Neural cell (in vitro differentiated cells): ENCODE measurements at regions not wholly inside any gene's neighbourhood (a gene's known extent, or its start where the extent isn't known, plus 50 kb on each side); places are given as distances from the start of the nearest gene placed in this dataset.

Experiments
- H2AFZ ChIP-seq: fragments of 200-600, 300-800 bp; sonication (generic), shearing (Covaris generic); 2 replicates; pipeline ENCODE4 v1.6.0; 2014; ENCODE audit warnings: low read depth, mild to moderate bottlenecking, antibody characterized with exemption, low read length, moderate library complexity
- H3F3A ChIP-seq: fragments of 200-600 bp; shearing (Covaris generic); 2 replicates; pipeline ENCODE4 v1.6.1; 2016; ENCODE audit warnings: mild to moderate bottlenecking, moderate library complexity, mixed read lengths, antibody characterized with exemption, low read length; ENCODE audit not compliant: insufficient read depth, poor library complexity, severe bottlenecking
- H3K27ac ChIP-seq: fragments of 200-600, 300-800 bp; sonication (generic), shearing (Covaris generic); 2 replicates; pipeline ENCODE4 v1.5.1; 2014; ENCODE audit warnings: mild to moderate bottlenecking, low read length, moderate library complexity
- H3K27me3 ChIP-seq: fragments of 300-800, 200-600 bp; sonication (generic), shearing (Covaris generic); 2 replicates; pipeline ENCODE4 v1.6.0; 2014; ENCODE audit warnings: mild to moderate bottlenecking, low read depth, low read length, moderate library complexity; ENCODE audit not compliant: insufficient read depth
- H3K36me3 ChIP-seq: fragments of 300-800, 200-600 bp; sonication (generic), shearing (Covaris generic); 2 replicates; pipeline ENCODE4 v1.5.1; 2014; ENCODE audit warnings: mild to moderate bottlenecking, antibody characterized with exemption, low read length, moderate library complexity; ENCODE audit not compliant: insufficient read depth
- H3K4me2 ChIP-seq: fragments of 300-800, 200-600 bp; sonication (generic), shearing (Covaris generic); 2 replicates; pipeline ENCODE4 v1.6.0; 2014; ENCODE audit warnings: mild to moderate bottlenecking, low read length
- H3K4me3 ChIP-seq: fragments of 300-800, 200-600 bp; sonication (generic), shearing (Covaris generic); 2 replicates; pipeline ENCODE4 v1.5.1; 2014; ENCODE audit warnings: mild to moderate bottlenecking, low read length, moderate library complexity
- H3K79me2 ChIP-seq: fragments of 200-600 bp; shearing (Covaris generic); replicated peaks from 2 replicates; pipeline ENCODE4 v1.6.0; 2014; ENCODE audit warnings: mild to moderate bottlenecking, low read length, moderate library complexity; ENCODE audit not compliant: insufficient read depth
- H3K9ac ChIP-seq: fragments of 300-800, 200-600 bp; sonication (generic), shearing (Covaris generic); 2 replicates; pipeline ENCODE4 v1.6.1; 2016; ENCODE audit warnings: mild to moderate bottlenecking, low read length, mixed read lengths
- H3K9me2 ChIP-seq: fragments of 200-600 bp; shearing (Covaris generic); 2 replicates; pipeline ENCODE4 v1.6.1; 2016; ENCODE audit warnings: mild to moderate bottlenecking, low read length, mixed read lengths; ENCODE audit not compliant: insufficient read depth
- H3K9me3 ChIP-seq: fragments of 200-600, 300-800 bp; sonication (generic), shearing (Covaris generic); 2 replicates; pipeline ENCODE4 v1.6.1; 2016; ENCODE audit warnings: mild to moderate bottlenecking, mixed run types, low read length, moderate library complexity, mixed read lengths
- H4K20me1 ChIP-seq: fragments of 200-600 bp; shearing (Covaris generic); 2 replicates; pipeline ENCODE4 v1.6.1; 2016; ENCODE audit warnings: mild to moderate bottlenecking, mixed run types; ENCODE audit not compliant: insufficient read depth
- CTCF ChIP-seq: fragments of 450-650 bp; IDR thresholded peaks from 2 replicates; pipeline ENCODE4 v1.5.1; 2014; ENCODE audit warnings: antibody characterized with exemption, mild to moderate bottlenecking, moderate library complexity; ENCODE audit not compliant: poor library complexity, severe bottlenecking
- EP300 ChIP-seq: fragments of 450-650 bp; conservative IDR thresholded peaks from 2 replicates; pipeline ENCODE4 v1.6.1; 2014; ENCODE audit warnings: antibody characterized with exemption, mild to moderate bottlenecking, moderate library complexity; ENCODE audit not compliant: poor library complexity, severe bottlenecking
- EZH2 ChIP-seq: fragments of 200-600, 300-800 bp; shearing (Covaris generic), sonication (generic); IDR thresholded peaks from 2 replicates; pipeline ENCODE4 v1.6.1; 2014; ENCODE audit warnings: antibody characterized with exemption, low read length, borderline replicate concordance, mild to moderate bottlenecking; ENCODE audit not compliant: insufficient read depth, poor library complexity, severe bottlenecking
- MXI1 ChIP-seq: fragments of 450-650 bp; conservative IDR thresholded peaks from 2 replicates; pipeline ENCODE4 v1.6.1; 2014; ENCODE audit warnings: antibody characterized with exemption, mild to moderate bottlenecking; ENCODE audit not compliant: poor library complexity, severe bottlenecking
- POLR2AphosphoS5 ChIP-seq: IDR thresholded peaks from 2 replicates; pipeline ENCODE4 v1.6.1; 2012
- RAD21 ChIP-seq: fragments of 450-650 bp; conservative IDR thresholded peaks from 2 replicates; pipeline ENCODE4 v1.6.1; 2014; ENCODE audit warnings: antibody characterized with exemption, mild to moderate bottlenecking, moderate library complexity
- SMC3 ChIP-seq: fragments of 450-650 bp; conservative IDR thresholded peaks from 2 replicates; pipeline ENCODE4 v1.6.1; 2014; ENCODE audit warnings: antibody characterized with exemption, mild to moderate bottlenecking, moderate library complexity; ENCODE audit not compliant: poor library complexity
- TF ChIP-seq, protein P1 (sequence below): IDR thresholded peaks from 2 replicates; pipeline ENCODE4 v1.6.1; 2012; ENCODE audit warnings: borderline replicate concordance

DNA sequence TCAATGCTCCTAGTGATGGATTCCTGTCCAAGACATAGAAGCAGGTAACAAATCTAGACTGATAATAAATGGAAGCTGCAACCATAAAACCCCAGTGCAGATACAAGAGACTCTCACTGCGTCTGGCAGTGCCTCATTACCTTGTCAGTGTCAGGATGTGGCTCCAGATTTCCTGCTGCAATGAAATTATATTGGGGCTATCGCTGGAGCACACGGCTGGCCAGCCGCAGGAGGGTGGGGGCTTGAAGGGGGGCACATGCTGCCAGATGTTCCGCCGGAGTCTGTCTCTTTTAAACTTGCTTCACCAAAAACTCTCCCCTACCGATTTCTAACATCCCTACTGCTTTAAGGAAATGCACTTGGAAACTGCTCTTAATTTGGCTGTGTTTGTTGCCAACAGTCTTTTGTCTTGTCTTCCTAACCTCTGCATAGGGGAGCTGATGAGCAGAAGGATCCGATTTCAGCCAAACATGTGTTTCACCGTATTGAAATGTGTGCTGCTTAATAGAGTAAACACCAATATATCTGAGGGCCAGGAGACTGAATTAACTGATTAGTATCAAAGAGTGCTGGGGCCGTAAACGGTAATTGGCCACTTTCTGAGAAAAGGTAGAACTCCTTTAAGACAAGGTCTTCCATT lies 102.2 kb upstream of the EXOC2 start:
- H3K4me3 ChIP-seq, result no peak overlapping the region
- no peak for TF ChIP-seq RAD21
- TF ChIP-seq CTCF, result no peak
- no peak for TF ChIP-seq MXI1
- TF ChIP-seq SMC3, result peak; percentile 14
- TF ChIP-seq EP300, result peak; percentile 25
- no peak for TF ChIP-seq POLR2AphosphoS5
- H3K4me2 ChIP-seq, result no peak overlapping the region
- H3K27me3 ChIP-seq, result peaks cover 6% of the 10 kb centered on the region
- no peak overlapping the region for H2AFZ ChIP-seq
- no peaks in the 10 kb centered on the region for H3K79me2 ChIP-seq
- H3K36me3 ChIP-seq, result no peaks in the 10 kb centered on the region
- H3K9me2 ChIP-seq, result no peaks in the 10 kb centered on the region
- H3K9me3 ChIP-seq, result no peaks in the 10 kb centered on the region
- no peaks in the 10 kb centered on the region for H3F3A ChIP-seq
- no peak overlapping the region for H3K27ac ChIP-seq
- H4K20me1 ChIP-seq, result no peaks in the 10 kb centered on the region
- no peak overlapping the region for H3K9ac ChIP-seq

DNA sequence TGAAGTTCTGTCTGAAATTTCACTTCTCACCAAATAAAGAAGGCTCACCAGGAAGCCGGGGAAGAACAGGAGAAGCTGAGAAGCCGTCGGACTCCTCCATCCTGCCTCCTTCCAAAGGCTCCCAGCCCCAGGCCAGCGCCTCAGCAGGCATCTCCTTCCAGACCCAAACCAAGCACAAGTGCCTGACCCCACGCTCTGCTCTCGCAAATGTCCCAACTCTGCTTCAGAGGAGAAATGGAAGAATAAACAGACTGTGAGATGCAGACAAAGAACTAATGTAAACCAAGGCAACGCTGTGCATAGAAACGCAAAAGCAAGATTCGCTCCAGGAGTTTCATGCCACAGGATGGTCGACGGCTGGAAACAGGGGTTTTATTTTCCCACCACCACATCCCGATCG lies 100.3 kb upstream of the EXOC2 start:
- no peaks in the 10 kb centered on the region for H3K9me2 ChIP-seq
- H3F3A ChIP-seq, result no peaks in the 10 kb centered on the region
- no peak overlapping the region for H3K27ac ChIP-seq
- H3K9ac ChIP-seq, result no peak overlapping the region
- H3K4me3 ChIP-seq, result no peak overlapping the region
- no peak overlapping the region for H2AFZ ChIP-seq
- peaks cover 6% of the 10 kb centered on the region for H3K27me3 ChIP-seq
- TF ChIP-seq EZH2, result no peak
- TF ChIP-seq CTCF, result no peak
- no peak for TF ChIP-seq POLR2AphosphoS5
- no peak for TF ChIP-seq RAD21
- TF ChIP-seq, protein P1, sequence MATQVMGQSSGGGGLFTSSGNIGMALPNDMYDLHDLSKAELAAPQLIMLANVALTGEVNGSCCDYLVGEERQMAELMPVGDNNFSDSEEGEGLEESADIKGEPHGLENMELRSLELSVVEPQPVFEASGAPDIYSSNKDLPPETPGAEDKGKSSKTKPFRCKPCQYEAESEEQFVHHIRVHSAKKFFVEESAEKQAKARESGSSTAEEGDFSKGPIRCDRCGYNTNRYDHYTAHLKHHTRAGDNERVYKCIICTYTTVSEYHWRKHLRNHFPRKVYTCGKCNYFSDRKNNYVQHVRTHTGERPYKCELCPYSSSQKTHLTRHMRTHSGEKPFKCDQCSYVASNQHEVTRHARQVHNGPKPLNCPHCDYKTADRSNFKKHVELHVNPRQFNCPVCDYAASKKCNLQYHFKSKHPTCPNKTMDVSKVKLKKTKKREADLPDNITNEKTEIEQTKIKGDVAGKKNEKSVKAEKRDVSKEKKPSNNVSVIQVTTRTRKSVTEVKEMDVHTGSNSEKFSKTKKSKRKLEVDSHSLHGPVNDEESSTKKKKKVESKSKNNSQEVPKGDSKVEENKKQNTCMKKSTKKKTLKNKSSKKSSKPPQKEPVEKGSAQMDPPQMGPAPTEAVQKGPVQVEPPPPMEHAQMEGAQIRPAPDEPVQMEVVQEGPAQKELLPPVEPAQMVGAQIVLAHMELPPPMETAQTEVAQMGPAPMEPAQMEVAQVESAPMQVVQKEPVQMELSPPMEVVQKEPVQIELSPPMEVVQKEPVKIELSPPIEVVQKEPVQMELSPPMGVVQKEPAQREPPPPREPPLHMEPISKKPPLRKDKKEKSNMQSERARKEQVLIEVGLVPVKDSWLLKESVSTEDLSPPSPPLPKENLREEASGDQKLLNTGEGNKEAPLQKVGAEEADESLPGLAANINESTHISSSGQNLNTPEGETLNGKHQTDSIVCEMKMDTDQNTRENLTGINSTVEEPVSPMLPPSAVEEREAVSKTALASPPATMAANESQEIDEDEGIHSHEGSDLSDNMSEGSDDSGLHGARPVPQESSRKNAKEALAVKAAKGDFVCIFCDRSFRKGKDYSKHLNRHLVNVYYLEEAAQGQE, result no peak
- no peak for TF ChIP-seq EP300
- no peaks in the 10 kb centered on the region for H3K79me2 ChIP-seq
- no peaks in the 10 kb centered on the region for H4K20me1 ChIP-seq
- no peaks in the 10 kb centered on the region for H3K9me3 ChIP-seq
- H3K4me2 ChIP-seq, result no peak overlapping the region
- no peaks in the 10 kb centered on the region for H3K36me3 ChIP-seq
